ENCODE measurements at regions not wholly inside any gene's neighbourhood (a gene's known extent, or its start where the extent isn't known, plus 50 kb on each side); places are given as distances from the start of the nearest gene placed in this dataset.

- Histone ChIP-seq H3K36me3 (ENCODE audit: control insufficient read depth in 2 of 2, insufficient read depth in 1 of 2, low read length in 2 of 2) (no peaks in the 10 kb centered on the region), H3K4me3 (ENCODE audit: low read depth, low read length) (no peak overlapping the region), H3K9me3 (ENCODE audit: control insufficient read depth, insufficient read depth, low read depth, low read length) (no peaks in the 10 kb centered on the region), H3K4me1 (ENCODE audit: control insufficient read depth, insufficient read depth, low read length) (no peaks in the 10 kb centered on the region), H3K27ac (ENCODE audit: extremely low read depth, low read depth, low read length) (no peak overlapping the region)
- ChIA-PET POLR2A (no interaction called here), CTCF (interaction anchor here (0.6 kb wide), 1 partner anchor 1586 kb away, joined by 3 read pairs; no protein-coding TSS in a partner anchor)
- TF ChIP-seq ZNF658 (tag by site-specific recombination; IDR thresholded peaks at IDR 0.05) (no peak), EGR2 (tag by site-specific recombination; IDR thresholded peaks at IDR 0.05; ENCODE audit: low read depth) (peak; percentile 36; the same call in 1 of the 2 replicates), ZFHX2 (tag by site-specific recombination; conservative IDR thresholded peaks at IDR 0.05) (peak; percentile 47)
Observed at GRCh38 chr4:8939840-8940742, 68.5 kb upstream of the HMX1 start.

- Histone ChIP-seq H3K4me3 (ENCODE audit: low read depth, low read length) (no peak overlapping the region), H3K9me3 (ENCODE audit: control insufficient read depth, insufficient read depth, low read depth, low read length) (no peaks in the 10 kb centered on the region), H3K36me3 (ENCODE audit: control insufficient read depth in 2 of 2, insufficient read depth in 1 of 2, low read length in 2 of 2) (no peaks in the 10 kb centered on the region), H3K4me1 (ENCODE audit: control insufficient read depth, insufficient read depth, low read length) (no peaks in the 10 kb centered on the region), H3K27ac (ENCODE audit: extremely low read depth, low read depth, low read length) (no peak overlapping the region)
- TF ChIP-seq ZNF76 (tag by site-specific recombination; IDR thresholded peaks at IDR 0.05; ENCODE audit: borderline replicate concordance, low read depth) (no peak), ZNF692 (tag by site-specific recombination; IDR thresholded peaks at IDR 0.05) (no peak), ZNF362 (tag by site-specific recombination; IDR thresholded peaks at IDR 0.05) (no peak), ZNF341 (tag by site-specific recombination; IDR thresholded peaks at IDR 0.05; ENCODE audit: low read depth) (0 out of 2 replicates have a peak, but pooled peaks have one; percentile 29), ZNF16 (tag by site-specific recombination; IDR thresholded peaks at IDR 0.05; ENCODE audit: low read depth) (no peak), ZNF350 (tag by site-specific recombination; IDR thresholded peaks at IDR 0.05) (no peak), KLF1 (tag by site-specific recombination; IDR thresholded peaks at IDR 0.05) (peak; percentile 59), KLF10 (tag by site-specific recombination; IDR thresholded peaks at IDR 0.05) (no peak), ATF2 (tag by site-specific recombination; IDR thresholded peaks at IDR 0.05; ENCODE audit: low read depth) (no peak), ZNF2 (tag by site-specific recombination; IDR thresholded peaks at IDR 0.05) (no peak)
- ChIA-PET CTCF (no interaction called here), POLR2A (no interaction called here)
Observed at GRCh38 chr4:8939160-8939839, 67.7 kb upstream of the HMX1 start.

GRCh38 chr4:8938623-8939022 lies 67.0 kb upstream of the HMX1 start:
- Histone ChIP-seq H3K36me3 (ENCODE audit: control insufficient read depth in 2 of 2, insufficient read depth in 1 of 2, low read length in 2 of 2) (no peaks in the 10 kb centered on the region), H3K4me1 (ENCODE audit: control insufficient read depth, insufficient read depth, low read length) (no peaks in the 10 kb centered on the region), H3K27ac (ENCODE audit: extremely low read depth, low read depth, low read length) (no peak overlapping the region), H3K9me3 (ENCODE audit: control insufficient read depth, insufficient read depth, low read depth, low read length) (no peaks in the 10 kb centered on the region), H3K4me3 (ENCODE audit: low read depth, low read length) (no peak overlapping the region)
- CTCF ChIA-PET: no interaction called here
- no peak for TF ChIP-seq MYNN (tag by site-specific recombination; IDR thresholded peaks at IDR 0.05; ENCODE audit: borderline replicate concordance)
- TF ChIP-seq ZNF747 (tag by site-specific recombination; IDR thresholded peaks at IDR 0.05): no peak
- TF ChIP-seq EGR2 (tag by site-specific recombination; IDR thresholded peaks at IDR 0.05; ENCODE audit: low read depth): no peak
- no peak for TF ChIP-seq ZNF521 (tag by site-specific recombination; IDR thresholded peaks at IDR 0.05)
- TF ChIP-seq ZNF10 (tag by site-specific recombination; IDR thresholded peaks at IDR 0.05): no peak
- TF ChIP-seq ZNF664 (tag by site-specific recombination; IDR thresholded peaks at IDR 0.05): no peak
- no peak for TF ChIP-seq ZSCAN23 (tag by site-specific recombination; IDR thresholded peaks at IDR 0.05)
- TF ChIP-seq ZNF23 (tag by site-specific recombination; IDR thresholded peaks at IDR 0.05; ENCODE audit: borderline replicate concordance): no peak
- TF ChIP-seq ZNF354C (tag by site-specific recombination; IDR thresholded peaks at IDR 0.05; ENCODE audit: borderline replicate concordance, low read depth): no peak
- POLR2A ChIA-PET: no interaction called here
